OCI-LY7 (cell line): ENCODE measurements at regions not wholly inside any gene's neighbourhood (a gene's known extent, or its start where the extent isn't known, plus 50 kb on each side); places are given as distances from the start of the nearest gene placed in this dataset.

ENCODE experiments used
- EZH2phosphoT487 ChIP-seq: fragments of 200-600 bp; sonication (generic); IDR thresholded peaks from 2 replicates; pipeline ENCODE4 v1.6.1; 2018; ENCODE audit warnings: low read depth, borderline replicate concordance, mild to moderate bottlenecking, mixed run types, antibody characterized with exemption, low read length, moderate library complexity, mixed read lengths
- TF ChIP-seq, protein P1 (sequence below): fragments of 200-600 bp; sonication (generic); conservative IDR thresholded peaks from 2 replicates; pipeline ENCODE4 v1.5.1; 2014; ENCODE audit warnings: mild to moderate bottlenecking, antibody characterized with exemption, low read length, moderate library complexity, mixed read lengths

DNA sequence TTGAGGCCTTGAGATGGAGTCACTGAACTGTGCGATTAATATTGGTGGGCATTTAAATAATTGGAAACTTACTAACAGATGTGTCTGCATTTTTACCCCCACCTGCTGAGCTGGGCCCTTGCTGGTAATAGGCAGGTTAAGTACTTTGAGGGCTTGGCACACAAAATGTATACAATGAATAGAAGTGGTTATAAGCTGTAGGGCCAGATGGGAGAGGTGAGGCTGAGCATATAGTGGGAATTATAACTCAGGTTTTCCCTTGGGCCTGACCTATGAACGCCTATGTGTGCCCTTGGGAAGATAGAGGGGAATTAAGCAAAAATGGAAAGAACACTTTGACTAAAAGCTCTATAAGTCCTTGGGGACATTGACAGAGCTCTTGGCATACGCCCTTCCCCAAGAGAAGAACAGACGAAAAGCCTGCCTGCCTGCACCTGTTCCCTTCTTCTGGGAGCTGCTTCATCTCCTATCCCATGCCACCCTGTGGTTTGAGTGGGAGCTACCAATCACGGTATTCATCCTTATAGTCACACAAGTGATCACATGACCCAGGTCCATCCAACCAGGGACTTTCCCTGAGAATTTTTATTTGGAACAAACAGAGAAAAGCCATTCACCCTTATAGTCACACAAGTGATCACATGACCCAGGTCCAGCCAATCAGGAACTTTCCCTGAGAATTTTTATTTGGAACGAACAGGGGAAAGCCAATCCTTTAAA, 260.7 kb upstream of the CSF3R start:
- TF ChIP-seq, protein P1, sequence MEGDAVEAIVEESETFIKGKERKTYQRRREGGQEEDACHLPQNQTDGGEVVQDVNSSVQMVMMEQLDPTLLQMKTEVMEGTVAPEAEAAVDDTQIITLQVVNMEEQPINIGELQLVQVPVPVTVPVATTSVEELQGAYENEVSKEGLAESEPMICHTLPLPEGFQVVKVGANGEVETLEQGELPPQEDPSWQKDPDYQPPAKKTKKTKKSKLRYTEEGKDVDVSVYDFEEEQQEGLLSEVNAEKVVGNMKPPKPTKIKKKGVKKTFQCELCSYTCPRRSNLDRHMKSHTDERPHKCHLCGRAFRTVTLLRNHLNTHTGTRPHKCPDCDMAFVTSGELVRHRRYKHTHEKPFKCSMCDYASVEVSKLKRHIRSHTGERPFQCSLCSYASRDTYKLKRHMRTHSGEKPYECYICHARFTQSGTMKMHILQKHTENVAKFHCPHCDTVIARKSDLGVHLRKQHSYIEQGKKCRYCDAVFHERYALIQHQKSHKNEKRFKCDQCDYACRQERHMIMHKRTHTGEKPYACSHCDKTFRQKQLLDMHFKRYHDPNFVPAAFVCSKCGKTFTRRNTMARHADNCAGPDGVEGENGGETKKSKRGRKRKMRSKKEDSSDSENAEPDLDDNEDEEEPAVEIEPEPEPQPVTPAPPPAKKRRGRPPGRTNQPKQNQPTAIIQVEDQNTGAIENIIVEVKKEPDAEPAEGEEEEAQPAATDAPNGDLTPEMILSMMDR, result no peak
- TF ChIP-seq EZH2phosphoT487, result no peak
